Ishikawa (cell line): ENCODE measurements at regions not wholly inside any gene's neighbourhood (a gene's known extent, or its start where the extent isn't known, plus 50 kb on each side); places are given as distances from the start of the nearest gene placed in this dataset.

Source experiments
- CEBPB ChIP-seq: IDR thresholded peaks from 2 replicates; pipeline ENCODE4 v1.6.1; 2012
- CREB1 ChIP-seq: IDR thresholded peaks from 2 replicates; pipeline ENCODE4 v1.6.1; 2012; ENCODE audit warnings: low read depth
- EGR1 ChIP-seq: IDR thresholded peaks from 2 replicates; pipeline ENCODE4 v1.6.1; 2012
- EP300 ChIP-seq: IDR thresholded peaks from 2 replicates; pipeline ENCODE4 v1.6.1; 2012; ENCODE audit warnings: borderline replicate concordance
- FOXM1 ChIP-seq: IDR thresholded peaks from 2 replicates; pipeline ENCODE4 v1.6.1; 2012; ENCODE audit warnings: low read depth, borderline replicate concordance
- MAX ChIP-seq: IDR thresholded peaks from 2 replicates; pipeline ENCODE4 v1.6.1; 2012
- NFIC ChIP-seq: IDR thresholded peaks from 2 replicates; pipeline ENCODE4 v1.6.1; 2012
- RAD21 ChIP-seq: IDR thresholded peaks from 2 replicates; pipeline ENCODE4 v1.6.1; 2012; ENCODE audit warnings: low read depth
- REST ChIP-seq: IDR thresholded peaks from 2 replicates; pipeline ENCODE4 v1.6.1; 2012; ENCODE audit warnings: low read depth, mild to moderate bottlenecking
- TAF1 ChIP-seq: IDR thresholded peaks from 2 replicates; pipeline ENCODE4 v1.6.1; 2012; ENCODE audit warnings: low read depth, mild to moderate bottlenecking
- TCF12 ChIP-seq: IDR thresholded peaks from 2 replicates; pipeline ENCODE4 v1.6.1; 2012; ENCODE audit warnings: low read depth
- TEAD4 ChIP-seq: IDR thresholded peaks from 2 replicates; pipeline ENCODE4 v1.6.1; 2012
- USF1 ChIP-seq: IDR thresholded peaks from 2 replicates; pipeline ENCODE4 v1.6.1; 2012
- YY1 ChIP-seq: IDR thresholded peaks from 2 replicates; pipeline ENCODE4 v1.6.1; 2012; ENCODE audit warnings: low read depth
- ZBTB7A ChIP-seq: IDR thresholded peaks from 2 replicates; pipeline ENCODE4 v1.6.1; 2012; ENCODE audit warnings: low read depth

GRCh38 chr2:59590798-59591197 lies 962.7 kb downstream of the BCL11A start:
- TF ChIP-seq NFIC (no peak), EGR1 (no peak), MAX (no peak), CEBPB (no peak), CREB1 (no peak), TAF1 (no peak), FOXM1 (no peak), RAD21 (no peak), REST (no peak), ZBTB7A (no peak), USF1 (no peak), TEAD4 (no peak), YY1 (no peak), TCF12 (no peak), EP300 (no peak)

- no peak for TF ChIP-seq CEBPB
- TF ChIP-seq YY1, result no peak
Measured at GRCh38 chr2:59589881-59590280, 963.6 kb downstream of the BCL11A start.

DNA sequence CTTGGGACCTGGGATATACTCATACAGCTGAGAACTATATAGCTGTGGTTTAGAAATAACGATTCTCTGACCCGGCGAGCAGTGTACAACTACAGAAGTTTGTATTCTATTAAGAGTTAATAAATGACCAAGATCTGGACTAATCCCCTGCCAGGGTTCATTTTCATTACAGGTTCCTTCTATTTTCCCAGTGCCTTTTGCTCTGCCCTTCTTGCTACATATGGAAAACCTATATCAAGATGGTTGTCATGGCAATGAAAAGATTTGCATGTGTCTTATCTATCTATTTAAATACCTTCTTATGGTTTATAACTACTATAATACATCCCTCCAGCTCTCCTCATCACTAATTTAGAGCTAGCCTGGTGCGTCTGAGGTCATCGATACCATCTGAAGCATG lies 965.2 kb downstream of the BCL11A start:
- TF ChIP-seq REST, result no peak
- TF ChIP-seq TCF12, result no peak
- no peak for TF ChIP-seq NFIC
- no peak for TF ChIP-seq EP300
- TF ChIP-seq YY1, result no peak
- TF ChIP-seq RAD21, result no peak
- TF ChIP-seq MAX, result no peak
- TF ChIP-seq CEBPB, result no peak

DNA sequence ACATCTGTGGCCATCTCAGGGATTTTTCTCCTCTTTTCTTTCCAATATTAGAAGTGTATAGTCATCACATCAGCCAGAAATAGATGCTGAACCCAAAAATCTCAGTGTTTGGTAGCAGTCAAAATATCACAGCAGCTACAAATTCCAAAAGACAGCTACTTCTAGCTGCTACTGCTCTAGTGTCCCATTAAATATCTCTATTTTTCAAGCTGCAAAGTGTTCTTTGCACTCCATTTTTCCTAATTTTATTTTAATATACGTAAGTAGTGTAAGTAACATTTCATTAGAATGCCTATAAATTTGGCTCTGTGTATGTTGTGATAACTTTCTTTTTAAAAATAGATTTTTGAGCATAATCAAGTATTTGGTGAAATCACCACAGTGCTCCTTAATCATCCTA lies 967.3 kb downstream of the BCL11A start:
- TF ChIP-seq RAD21 (no peak), TCF12 (no peak), USF1 (no peak), NFIC (no peak), YY1 (no peak), CEBPB (no peak), TAF1 (no peak), FOXM1 (no peak), MAX (no peak), EGR1 (no peak), TEAD4 (no peak), EP300 (no peak), ZBTB7A (no peak), CREB1 (no peak), REST (no peak)

DNA sequence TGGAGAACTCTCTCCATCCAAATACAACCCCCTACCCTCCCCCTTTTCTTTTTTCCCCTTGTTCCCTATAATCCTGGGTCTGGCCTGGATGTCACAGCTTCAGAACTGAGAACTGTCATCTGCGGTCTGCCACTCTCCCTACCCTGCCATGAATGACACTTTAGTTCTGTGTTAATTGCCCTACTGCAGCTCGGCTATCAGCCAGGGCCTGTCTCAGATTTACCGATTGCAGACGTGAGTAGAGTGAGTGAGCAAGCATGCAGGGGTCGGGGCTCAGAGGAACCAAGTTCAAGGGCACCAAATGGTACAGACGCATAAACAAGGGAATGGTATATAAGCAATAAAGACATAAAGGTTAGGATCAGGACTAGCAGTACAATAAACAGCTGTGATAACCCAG lies 967.8 kb downstream of the BCL11A start:
- TF ChIP-seq EP300, result no peak
- TF ChIP-seq CEBPB, result no peak
- no peak for TF ChIP-seq YY1
- no peak for TF ChIP-seq TEAD4
- TF ChIP-seq TAF1, result no peak
- no peak for TF ChIP-seq TCF12
- no peak for TF ChIP-seq RAD21
- no peak for TF ChIP-seq REST
- no peak for TF ChIP-seq ZBTB7A
- no peak for TF ChIP-seq NFIC
